K562 (cell line): ENCODE measurements at regions not wholly inside any gene's neighbourhood (a gene's known extent, or its start where the extent isn't known, plus 50 kb on each side); places are given as distances from the start of the nearest gene placed in this dataset.

Source experiments
- ATAC-seq: fragments of 200-7000 bp; cut with Tn5 transposase; 3 replicates; pipeline ENCODE4 v1.9.1; 2020; ENCODE audit warnings: moderate library complexity
- BruUV-seq: library from RNA; stranded (reverse); fragments of 400-500 nt; replicated peaks from 2 replicates; lab custom pipeline; 2021; lab: Mats Ljungman, UMichigan
- CTCF ChIA-PET: fragments of 300-600 bp; formaldehyde crosslinking; extraction: SDS; loops from one replicate; lab custom pipeline; 2021; ENCODE audit warnings: low intra/inter-chr PET ratio; lab: Yijun Ruan, JAX
- POLR2A ChIA-PET: fragments of 300-600, 350-650 bp; sonication (Branson Sonifier 250); formaldehyde crosslinking; extraction: SDS; loops from one replicate; lab custom pipeline; 2021; ENCODE audit warnings: antibody characterized with exemption, inconsistent platforms; lab: Yijun Ruan, JAX
- DNase-seq, 4 experiments: peaks; one replicate each; pipeline versions ENCODE4 v3.0.0 to v3.0.0-alpha.2; 2011 to 2018; ENCODE audit warnings: low spot score in 3 of 4, mixed read lengths in 3 of 4; ENCODE audit errors: extremely low read depth in 1 of 4
- FAIRE-seq: peaks from 2 replicates; lab custom pipeline; 2011; peaks lifted over from hg19 to GRCh38; lab: Jason Lieb, UNC
- H2AFZ ChIP-seq: 2 replicates; pipeline ENCODE4 v1.6.0; 2011; ENCODE audit warnings: low read depth, low read length, control low read depth, inconsistent platforms
- H3K27ac ChIP-seq: fragments of 200-600 bp; 3 replicates; pipeline ENCODE4 v1.8.0; 2011; ENCODE audit warnings: low read depth, mild to moderate bottlenecking, control low read depth, inconsistent platforms, low read length, moderate library complexity, mixed read lengths; ENCODE audit errors: extremely low read depth
- H3K27me3 ChIP-seq, 2 experiments: fragments of 300-600 bp in 1 of 2; 2 replicates in 1 of 2; 3 replicates in 1 of 2; pipeline versions ENCODE4 v1.6.0 to v1.8.0; 2011; ENCODE audit warnings: inconsistent platforms in 2 of 2, low read length in 2 of 2, mild to moderate bottlenecking in 1 of 2, mixed read lengths in 1 of 2, moderate library complexity in 1 of 2; ENCODE audit not compliant: control insufficient read depth in 2 of 2, insufficient read depth in 2 of 2
- H3K36me3 ChIP-seq: fragments of 300-600 bp; 3 replicates; pipeline ENCODE4 v1.8.0; 2011; ENCODE audit warnings: mild to moderate bottlenecking, low read length, inconsistent platforms; ENCODE audit not compliant: control insufficient read depth, insufficient read depth
- H3K4me1 ChIP-seq, 2 experiments: fragments of 200-600 bp in 1 of 2; replicated peaks in 1 of 2; 2 replicates in 1 of 2; 3 replicates in 1 of 2; pipeline versions ENCODE4 v1.5.1 to v1.8.0; 2011; ENCODE audit warnings: inconsistent platforms in 2 of 2, low read length in 2 of 2, mild to moderate bottlenecking in 1 of 2, mixed read lengths in 1 of 2, moderate library complexity in 1 of 2; ENCODE audit not compliant: control insufficient read depth in 2 of 2, insufficient read depth in 2 of 2
- H3K4me2 ChIP-seq: 2 replicates; pipeline ENCODE4 v1.6.1; 2011; ENCODE audit warnings: low read length, control low read depth, inconsistent platforms, mixed read lengths; ENCODE audit not compliant: insufficient read depth
- H3K4me3 ChIP-seq: fragments of 200-600 bp; sonication (generic), shearing (Covaris generic); 2 replicates; pipeline ENCODE4 v1.5.1; 2016; ENCODE audit warnings: control low read depth, inconsistent platforms
- H3K79me2 ChIP-seq: fragments of 200-600 bp; 3 replicates; pipeline ENCODE4 v1.8.0; 2011; ENCODE audit warnings: low read length, inconsistent platforms; ENCODE audit not compliant: control insufficient read depth, insufficient read depth
- H3K9ac ChIP-seq, 2 experiments: 2 replicates each; pipeline versions ENCODE4 v1.6.0 to v1.6.1; 2011; ENCODE audit warnings: low read depth in 2 of 2, low read length in 2 of 2, control low read depth in 1 of 2, inconsistent platforms in 1 of 2, mild to moderate bottlenecking in 1 of 2, mixed read lengths in 1 of 2; ENCODE audit not compliant: insufficient read depth in 1 of 2
- H3K9me1 ChIP-seq: one replicate; pipeline ENCODE4 v1.6.0; 2011; ENCODE audit warnings: inconsistent platforms, mild to moderate bottlenecking, low read length, moderate library complexity; ENCODE audit not compliant: control insufficient read depth, insufficient read depth
- H3K9me3 ChIP-seq: replicated peaks from 2 replicates; pipeline ENCODE4 v1.5.1; 2011; ENCODE audit warnings: low read depth, low read length, inconsistent platforms; ENCODE audit not compliant: control insufficient read depth, insufficient read depth
- H4K20me1 ChIP-seq: replicated peaks from 2 replicates; pipeline ENCODE4 v1.6.1; 2011; ENCODE audit warnings: low read length, inconsistent platforms, mixed read lengths; ENCODE audit not compliant: control insufficient read depth, insufficient read depth
- BHLHE40 ChIP-seq: IDR thresholded peaks from 2 replicates; pipeline ENCODE4 v1.6.1; 2011; ENCODE audit warnings: low read length, improper control_type of control experiment
- CBX8 ChIP-seq: fragments of 200-600 bp; sonication (generic); IDR thresholded peaks from 2 replicates; pipeline ENCODE4 v1.6.1; 2012; ENCODE audit warnings: borderline replicate concordance, mixed run types, low read depth, mild to moderate bottlenecking, moderate library complexity, mixed read lengths, low read length, control low read depth, inconsistent platforms; ENCODE audit not compliant: poor library complexity, severe bottlenecking; ENCODE audit errors: extremely low read depth
- CCNT2 ChIP-seq: IDR thresholded peaks from 2 replicates; pipeline ENCODE4 v1.6.1; 2011; ENCODE audit warnings: borderline replicate concordance, low read depth, mild to moderate bottlenecking, moderate library complexity, mixed read lengths, low read length; ENCODE audit not compliant: insufficient read length; ENCODE audit errors: extremely low read depth
- KLF1 ChIP-seq: fragments of 450-650 bp; IDR thresholded peaks from 2 replicates; pipeline ENCODE4 v1.6.1; 2016; ENCODE audit warnings: missing genetic modification characterization, missing compliant biosample characterization
- RFX1 ChIP-seq: fragments of 450-650 bp; IDR thresholded peaks from 2 replicates; pipeline ENCODE4 v1.6.1; 2016; ENCODE audit warnings: mild to moderate bottlenecking, moderate library complexity
- YY1 ChIP-seq, 3 experiments: IDR thresholded peaks; 2 replicates each; pipeline ENCODE4 v1.6.1; 2011; ENCODE audit warnings: low read length in 2 of 3, mild to moderate bottlenecking in 2 of 3, moderate library complexity in 2 of 3, borderline replicate concordance in 1 of 3, control low read depth in 1 of 3, low read depth in 1 of 3; ENCODE audit not compliant: insufficient read depth in 3 of 3, insufficient replicate concordance in 2 of 3, control insufficient read depth in 1 of 3, insufficient read length in 1 of 3; ENCODE audit errors: extremely low read depth in 1 of 3
- ZNF79 ChIP-seq: fragments of 250-450 bp; sonication (Bioruptor Pico); IDR thresholded peaks from 2 replicates; pipeline ENCODE4 v1.4.0; 2020; ENCODE audit warnings: low read depth, mild to moderate bottlenecking, moderate library complexity
- WGBS: fragments of 100-300 bp; shearing (Covaris generic); methylation state at CpG from one replicate; pipeline ENCODE4 v1.1.6; 2016; ENCODE audit warnings: low coverage, mixed read lengths; ENCODE audit not compliant: insufficient coverage; ENCODE audit errors: missing lambda C conversion rate; 5-methylcytosine and 5-hydroxymethylcytosine counted together
- in situ Hi-C: fragments of 300-500 bp; cut with MboI; formaldehyde crosslinking; loops from 4 replicates; pipeline ENCODE4 v1.15.0; 2018; ENCODE audit warnings: inconsistent platforms, mixed read lengths
- intact Hi-C: fragments of 100-400 bp; cut with micrococcal nuclease; formaldehyde crosslinking; loops from 2 replicates; pipeline ENCODE4 v1.14.2; 2022
- TF ChIP-seq, protein P1 (sequence below): fragments of 450-650 bp; IDR thresholded peaks from 2 replicates; pipeline ENCODE4 v1.6.1; 2016; ENCODE audit warnings: antibody characterized with exemption
- TF ChIP-seq, protein P2 (sequence below): fragments of 250-450 bp; sonication (Bioruptor Pico); IDR thresholded peaks from 2 replicates; pipeline ENCODE4 v1.5.0; 2021; ENCODE audit warnings: mild to moderate bottlenecking, moderate library complexity
- TF ChIP-seq, protein P3 (sequence below): IDR thresholded peaks from 2 replicates; pipeline ENCODE4 v1.6.1; 2016; ENCODE audit warnings: missing genetic modification characterization, missing compliant biosample characterization
- TF ChIP-seq, protein P4 (sequence below): fragments of 250-450 bp; sonication (Bioruptor Pico); IDR thresholded peaks from 2 replicates; pipeline ENCODE4 v1.5.0; 2022; ENCODE audit warnings: mild to moderate bottlenecking

DNA sequence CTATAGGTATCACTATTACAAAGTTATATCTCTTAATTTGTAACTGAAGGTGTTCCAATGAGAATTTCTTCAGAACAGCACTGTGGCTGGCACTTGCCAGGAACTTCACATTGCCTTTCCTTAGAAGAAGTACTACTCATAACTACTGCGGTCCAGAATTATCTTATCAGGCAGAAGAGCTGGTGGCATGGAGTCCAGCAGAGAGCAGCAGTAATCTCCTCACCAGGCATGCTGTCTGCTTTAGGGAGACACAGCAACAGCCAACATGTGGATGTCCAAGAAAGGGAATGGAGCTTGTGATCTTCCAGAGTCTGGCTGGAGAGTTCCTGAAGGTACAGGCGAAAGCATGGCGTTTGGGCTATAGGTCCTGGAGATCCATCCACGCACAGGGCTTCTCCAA lies 919.7 kb upstream of the NR2F2 start (continued):
- TF ChIP-seq, protein P1, sequence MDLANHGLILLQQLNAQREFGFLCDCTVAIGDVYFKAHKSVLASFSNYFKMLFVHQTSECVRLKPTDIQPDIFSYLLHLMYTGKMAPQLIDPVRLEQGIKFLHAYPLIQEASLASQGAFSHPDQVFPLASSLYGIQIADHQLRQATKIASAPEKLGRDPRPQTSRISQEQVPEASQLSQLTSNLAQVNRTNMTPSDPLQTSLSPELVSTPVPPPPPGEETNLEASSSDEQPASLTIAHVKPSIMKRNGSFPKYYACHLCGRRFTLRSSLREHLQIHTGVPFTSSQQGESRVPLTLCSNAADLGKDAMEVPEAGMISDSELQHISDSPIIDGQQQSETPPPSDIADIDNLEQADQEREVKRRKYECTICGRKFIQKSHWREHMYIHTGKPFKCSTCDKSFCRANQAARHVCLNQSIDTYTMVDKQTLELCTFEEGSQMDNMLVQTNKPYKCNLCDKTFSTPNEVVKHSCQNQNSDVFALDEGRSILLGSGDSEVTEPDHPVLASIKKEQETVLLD = no peak

DNA sequence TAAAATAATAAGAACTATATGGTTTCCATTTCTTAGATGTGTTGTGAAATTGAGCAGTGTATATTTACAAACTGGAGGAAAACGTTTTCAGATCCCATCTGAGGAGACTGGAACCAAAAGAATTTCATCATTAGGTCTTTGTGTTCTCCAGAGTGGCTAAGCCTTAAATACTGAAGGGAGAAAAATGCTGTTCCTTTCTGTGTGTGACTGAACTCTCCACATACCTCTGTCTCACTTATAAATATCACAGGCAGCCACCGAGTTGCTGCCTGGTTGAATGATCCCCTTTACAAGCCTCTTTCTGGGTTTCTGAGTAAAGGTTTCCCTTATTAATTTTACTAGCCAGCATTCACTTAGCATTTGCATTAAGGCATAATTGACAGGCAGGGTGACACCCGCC lies 913.9 kb upstream of the NR2F2 start:
- BruUV-seq = no TSS peak
- ChIA-PET POLR2A (interaction anchor here (1.0 kb wide), 1 partner anchor 17 kb away, joined by 5 read pairs; no protein-coding TSS in a partner anchor), CTCF (no interaction called here)
- Histone ChIP-seq H2AFZ (no peak overlapping the region), H3K36me3 (no peaks in the 10 kb centered on the region), H3K79me2 (no peaks in the 10 kb centered on the region), H3K4me2 (no peak overlapping the region), H3K9me3 (no peaks in the 10 kb centered on the region), H3K9ac (no peak overlapping the region), H4K20me1 (no peaks in the 10 kb centered on the region), H3K27ac (no peak overlapping the region), H3K4me3 (no peak overlapping the region), H3K4me1 (no peaks in the 10 kb centered on the region), H3K9me1 (no peaks in the 10 kb centered on the region), H3K27me3 (no peaks in the 10 kb centered on the region)
- FAIRE-seq = no peak
- WGBS = 0% methylated on average over 3 of the region's 3 CpGs
- no peak for DNase-seq
- TF ChIP-seq BHLHE40 = no peak
- TF ChIP-seq ZNF79 (CRISPR knock-in tag) = no peak
- TF ChIP-seq, protein P2, sequence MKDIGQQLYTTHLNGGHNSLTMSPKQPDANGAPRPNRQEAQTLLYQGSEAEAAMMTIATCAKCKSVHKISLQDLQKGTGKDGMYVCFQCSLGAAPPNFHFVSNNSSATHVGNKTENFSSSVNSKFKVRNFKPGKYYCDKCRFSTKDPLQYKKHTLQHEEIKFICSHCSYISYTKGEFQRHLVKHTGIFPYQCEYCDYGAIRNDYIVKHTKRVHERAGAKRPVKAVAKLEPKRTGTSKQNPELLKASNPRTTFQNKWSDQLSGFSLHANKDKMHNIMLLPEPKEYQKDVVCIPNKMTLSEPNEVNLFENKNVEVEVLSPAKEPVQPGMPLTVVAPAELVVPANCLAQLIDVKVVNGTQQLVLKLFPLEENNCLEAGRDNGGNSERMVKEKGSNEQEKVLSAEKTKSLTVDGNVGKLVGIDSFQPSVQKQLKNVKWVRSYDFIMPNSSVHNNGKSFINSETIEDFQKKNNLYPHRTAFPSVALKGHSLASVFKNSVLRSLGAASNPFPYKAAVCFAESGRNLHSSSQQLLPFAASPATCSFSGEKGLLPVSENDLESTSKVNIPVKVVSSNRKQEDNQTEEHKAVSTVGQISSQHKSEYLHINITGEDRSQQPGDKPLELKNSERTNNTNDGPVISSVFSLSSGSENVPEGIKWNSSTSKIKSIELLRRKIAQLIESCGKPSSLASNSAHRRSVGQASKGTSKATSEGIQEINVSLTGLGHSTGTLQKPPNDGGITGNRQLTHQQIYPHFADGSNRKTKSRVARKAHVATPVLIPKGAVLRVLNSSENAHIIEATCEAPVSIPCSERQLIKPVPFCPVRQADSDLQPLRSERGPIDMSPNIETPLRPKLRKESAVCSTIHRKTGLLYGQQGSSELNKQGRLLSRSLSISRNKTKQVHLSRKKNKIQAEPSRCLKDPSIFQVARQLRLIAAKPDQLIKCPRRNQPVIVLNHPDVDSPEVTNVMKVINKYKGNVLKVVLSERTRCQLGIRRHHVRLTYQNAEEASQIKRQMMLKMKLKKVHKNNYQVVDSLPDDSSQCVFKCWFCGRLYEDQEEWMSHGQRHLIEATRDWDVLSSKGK (CRISPR knock-in tag) = no peak
- no peak for TF ChIP-seq CBX8
- TF ChIP-seq, protein P3, sequence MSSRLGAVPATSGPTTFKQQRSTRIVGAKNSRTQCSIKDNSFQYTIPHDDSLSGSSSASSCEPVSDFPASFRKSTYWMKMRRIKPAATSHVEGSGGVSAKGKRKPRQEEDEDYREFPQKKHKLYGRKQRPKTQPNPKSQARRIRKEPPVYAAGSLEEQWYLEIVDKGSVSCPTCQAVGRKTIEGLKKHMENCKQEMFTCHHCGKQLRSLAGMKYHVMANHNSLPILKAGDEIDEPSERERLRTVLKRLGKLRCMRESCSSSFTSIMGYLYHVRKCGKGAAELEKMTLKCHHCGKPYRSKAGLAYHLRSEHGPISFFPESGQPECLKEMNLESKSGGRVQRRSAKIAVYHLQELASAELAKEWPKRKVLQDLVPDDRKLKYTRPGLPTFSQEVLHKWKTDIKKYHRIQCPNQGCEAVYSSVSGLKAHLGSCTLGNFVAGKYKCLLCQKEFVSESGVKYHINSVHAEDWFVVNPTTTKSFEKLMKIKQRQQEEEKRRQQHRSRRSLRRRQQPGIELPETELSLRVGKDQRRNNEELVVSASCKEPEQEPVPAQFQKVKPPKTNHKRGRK = no peak
- TF ChIP-seq YY1 (IDR thresholded peaks at IDR 0.05; ENCODE audit: borderline replicate concordance in 1 of 3, control insufficient read depth in 1 of 3, extremely low read depth in 1 of 3, insufficient read depth in 3 of 3, insufficient read length in 1 of 3, insufficient replicate concordance in 2 of 3, low read depth in 1 of 3, low read length in 2 of 3) = no peak
- TF ChIP-seq KLF1 = no peak
- TF ChIP-seq CCNT2 = no peak
- TF ChIP-seq, protein P4, sequence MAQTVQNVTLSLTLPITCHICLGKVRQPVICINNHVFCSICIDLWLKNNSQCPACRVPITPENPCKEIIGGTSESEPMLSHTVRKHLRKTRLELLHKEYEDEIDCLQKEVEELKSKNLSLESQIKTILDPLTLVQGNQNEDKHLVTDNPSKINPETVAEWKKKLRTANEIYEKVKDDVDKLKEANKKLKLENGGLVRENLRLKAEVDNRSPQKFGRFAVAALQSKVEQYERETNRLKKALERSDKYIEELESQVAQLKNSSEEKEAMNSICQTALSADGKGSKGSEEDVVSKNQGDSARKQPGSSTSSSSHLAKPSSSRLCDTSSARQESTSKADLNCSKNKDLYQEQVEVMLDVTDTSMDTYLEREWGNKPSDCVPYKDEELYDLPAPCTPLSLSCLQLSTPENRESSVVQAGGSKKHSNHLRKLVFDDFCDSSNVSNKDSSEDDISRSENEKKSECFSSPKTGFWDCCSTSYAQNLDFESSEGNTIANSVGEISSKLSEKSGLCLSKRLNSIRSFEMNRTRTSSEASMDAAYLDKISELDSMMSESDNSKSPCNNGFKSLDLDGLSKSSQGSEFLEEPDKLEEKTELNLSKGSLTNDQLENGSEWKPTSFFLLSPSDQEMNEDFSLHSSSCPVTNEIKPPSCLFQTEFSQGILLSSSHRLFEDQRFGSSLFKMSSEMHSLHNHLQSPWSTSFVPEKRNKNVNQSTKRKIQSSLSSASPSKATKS = no peak
- TF ChIP-seq RFX1 = no peak
- in situ Hi-C loops = no loop called here
- intact Hi-C loops = no loop called here
- no peak for ATAC-seq
